Activated CD4-positive, alpha-beta T cell treated with anti-CD3 and anti-CD28 coated beads, Interleukin-2, amount 50 U/mL, for 16 hours (primary cell): ENCODE measurements at regions not wholly inside any gene's neighbourhood (a gene's known extent, or its start where the extent isn't known, plus 50 kb on each side); places are given as distances from the start of the nearest gene placed in this dataset.
A peak's percentile ranks its signal among the peaks of the same experiment; 100 is the strongest.

Experiments used
- DNase-seq: peaks from one replicate; pipeline ENCODE4 v3.0.0-alpha.2; 2020

DNA sequence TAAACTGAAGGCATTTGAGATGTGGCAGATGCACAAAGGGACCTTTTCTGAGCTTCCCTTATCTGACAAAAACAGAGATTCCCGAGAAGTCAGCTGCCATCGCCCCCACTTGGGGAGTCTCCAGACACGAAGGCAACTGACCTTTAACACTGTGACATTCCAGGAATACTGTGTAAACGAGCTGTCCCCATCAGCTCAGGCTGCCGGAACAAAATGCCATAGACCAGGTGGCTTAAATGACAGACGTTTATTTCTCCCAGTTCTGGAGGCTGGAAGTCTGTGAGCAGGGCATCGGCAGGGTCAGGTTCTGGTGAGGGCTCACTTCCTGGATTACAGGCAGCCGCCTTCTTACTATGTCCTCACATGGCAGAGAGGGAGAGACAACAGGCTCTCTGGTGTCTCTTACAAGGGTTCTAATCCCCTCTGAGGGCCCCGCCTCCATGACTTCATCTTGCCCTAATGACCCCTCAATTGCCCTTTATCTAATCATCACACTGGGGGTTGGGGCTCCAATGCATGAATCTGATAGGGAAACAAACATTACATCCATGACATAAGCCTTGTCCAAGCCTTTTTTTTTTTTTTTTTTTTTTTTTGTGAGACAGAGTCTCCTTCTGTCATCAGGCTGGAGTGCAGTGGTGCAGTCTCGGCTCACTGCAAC lies 178.5 kb upstream of the RPL38 start:
- DNase-seq, result no peak

DNA sequence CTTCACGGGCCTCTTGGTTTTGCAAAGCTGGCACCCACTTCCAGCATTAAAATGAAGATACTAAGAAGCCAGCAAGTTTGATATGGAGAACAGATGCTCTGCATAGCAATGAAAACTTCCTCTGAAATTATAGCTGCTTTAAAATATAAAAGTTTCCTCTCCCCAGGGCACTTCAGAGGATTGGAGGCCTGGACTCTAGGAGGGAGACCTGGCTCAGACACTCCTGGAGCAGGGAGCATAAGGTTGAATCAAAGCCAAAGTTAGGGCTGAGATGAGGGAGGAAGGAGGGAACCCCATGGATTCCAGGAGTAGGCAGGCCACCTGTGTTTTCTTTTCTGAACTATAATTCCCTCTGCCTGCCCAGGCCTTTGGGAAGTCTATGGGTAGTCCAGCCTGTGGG lies 176.0 kb upstream of the RPL38 start:
- DNase-seq, result no peak

DNA sequence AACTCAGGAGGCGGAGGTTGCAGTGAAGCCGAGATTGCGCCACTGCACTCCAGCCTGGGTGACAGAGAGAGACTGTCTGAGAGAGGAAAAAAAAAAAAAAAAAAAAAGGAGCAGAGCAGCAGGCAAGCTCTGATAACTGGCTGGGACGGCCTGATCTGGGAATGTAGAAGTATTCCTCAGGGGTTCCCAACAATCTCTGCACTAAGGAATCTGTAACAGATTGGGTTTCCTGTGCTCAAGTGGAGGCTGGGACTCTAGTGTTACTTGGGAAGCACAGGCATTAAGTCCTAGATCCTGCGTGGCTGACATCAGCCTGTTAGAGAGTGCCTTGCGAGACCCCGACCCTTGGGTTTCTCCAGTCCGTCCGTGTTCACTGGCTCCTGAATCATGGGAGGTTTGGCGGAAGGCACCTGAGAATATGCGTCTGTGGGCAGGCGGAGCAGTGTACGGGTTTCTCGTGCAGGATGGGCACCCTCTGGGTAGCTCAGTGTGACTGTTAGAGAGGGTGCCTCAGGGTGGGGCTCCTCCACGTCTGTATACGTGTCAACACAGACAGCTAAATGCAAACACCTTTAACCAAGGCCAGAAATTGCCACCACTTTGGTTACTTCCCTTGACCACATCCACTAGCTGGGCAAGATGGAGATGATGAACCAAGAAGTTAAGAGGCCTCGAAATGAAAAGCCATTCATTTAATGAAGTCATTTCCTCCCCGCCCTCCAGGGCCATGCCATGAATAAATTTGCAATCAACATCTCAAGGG lies 174.9 kb upstream of the RPL38 start:
- DNase-seq, result peak; percentile 8

DNA sequence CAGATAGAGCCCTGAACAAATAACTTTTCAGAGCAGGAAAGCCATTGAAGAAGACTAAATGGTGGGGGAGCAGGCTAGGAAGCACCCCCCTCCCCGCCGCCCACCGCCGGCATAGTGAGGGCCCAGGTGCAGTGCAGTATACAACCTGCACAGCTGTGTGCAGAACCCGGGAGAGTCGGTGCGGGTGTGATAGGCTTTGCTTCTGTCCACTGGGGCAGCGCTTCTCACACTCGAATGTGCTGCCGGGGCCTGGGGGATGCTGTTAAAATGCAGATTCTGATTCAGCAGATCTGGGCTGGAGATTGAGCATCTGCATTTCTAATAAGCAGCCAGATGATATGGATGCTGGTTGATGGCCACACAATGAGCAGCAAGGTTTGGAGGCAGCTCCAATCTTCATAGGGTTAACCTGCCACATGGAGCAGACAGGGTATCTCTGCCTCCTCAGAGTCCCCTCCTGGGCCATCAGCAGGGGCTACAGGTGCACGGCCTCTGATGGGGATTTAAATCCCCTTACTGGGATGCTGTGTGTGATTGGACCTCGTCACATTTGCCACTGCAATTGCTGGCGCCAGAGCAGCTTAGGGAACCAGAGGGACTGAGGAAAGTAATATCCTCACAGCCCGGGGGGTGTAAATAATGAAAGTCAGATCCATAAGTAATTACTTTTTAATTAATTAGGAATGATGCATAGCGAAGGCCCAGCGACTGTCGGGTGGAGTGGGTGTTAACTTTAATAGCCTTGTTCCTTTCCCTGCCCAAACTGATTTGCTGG lies 172.0 kb upstream of the RPL38 start:
- no peak for DNase-seq

DNA sequence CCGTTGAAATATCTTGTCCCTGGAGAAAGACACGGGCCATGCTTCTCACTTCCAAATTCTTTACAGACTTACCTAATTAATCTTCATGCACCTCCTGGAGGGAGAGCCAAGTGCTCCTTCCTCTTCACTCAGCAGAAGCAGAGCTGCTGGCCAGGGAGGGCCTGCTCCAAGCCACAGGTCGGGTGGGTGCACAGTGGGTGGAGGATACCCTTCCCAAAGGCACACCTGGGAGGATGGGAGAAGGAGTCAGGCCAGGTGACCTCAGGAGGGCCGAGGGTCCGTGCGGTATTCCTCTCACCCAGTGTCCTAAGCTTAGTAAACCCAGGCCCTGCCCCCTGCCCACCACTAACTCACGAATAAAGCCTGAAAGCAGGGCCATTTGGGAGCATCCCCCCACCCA lies 171.3 kb upstream of the RPL38 start:
- DNase-seq, result no peak

DNA sequence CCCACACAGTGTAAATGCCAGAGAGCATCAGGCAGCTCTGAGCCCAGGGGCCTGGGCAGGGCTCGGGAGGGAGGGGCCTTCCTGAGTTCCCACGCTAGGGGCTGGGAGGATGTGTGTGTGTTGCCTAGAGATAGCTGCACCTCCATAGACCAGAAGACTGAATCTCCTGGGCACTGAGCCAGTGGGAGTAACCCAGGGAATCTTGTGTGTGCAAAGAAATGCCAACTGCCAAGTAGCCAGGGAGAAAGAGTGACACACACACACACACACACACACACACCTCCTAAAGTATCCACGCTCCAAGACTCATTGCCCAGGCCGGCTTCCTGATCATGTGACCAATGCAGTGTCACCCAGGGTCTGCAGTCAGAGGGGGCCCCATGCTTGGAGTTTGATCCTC lies 166.2 kb upstream of the RPL38 start:
- DNase-seq, result no peak

DNA sequence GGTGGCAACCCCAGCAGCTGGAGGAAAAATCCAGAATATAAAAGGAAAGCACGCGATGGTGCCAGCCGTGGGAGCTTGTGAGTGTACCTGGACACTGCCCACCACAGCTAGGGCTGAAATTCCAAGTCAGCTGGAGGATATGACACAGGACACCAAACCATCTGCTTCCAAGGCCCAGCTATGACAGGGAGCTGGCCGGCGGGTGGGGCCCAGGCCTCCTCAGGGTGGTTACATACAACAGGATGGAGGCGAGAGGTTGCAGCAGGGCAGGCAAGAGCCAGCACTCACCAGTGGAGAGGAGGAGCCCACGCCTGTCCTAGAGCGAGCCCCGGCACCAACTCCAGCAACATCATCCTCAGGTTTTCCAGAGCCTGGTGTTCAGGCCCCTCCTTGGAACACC lies 163.2 kb upstream of the RPL38 start:
- DNase-seq, result no peak

DNA sequence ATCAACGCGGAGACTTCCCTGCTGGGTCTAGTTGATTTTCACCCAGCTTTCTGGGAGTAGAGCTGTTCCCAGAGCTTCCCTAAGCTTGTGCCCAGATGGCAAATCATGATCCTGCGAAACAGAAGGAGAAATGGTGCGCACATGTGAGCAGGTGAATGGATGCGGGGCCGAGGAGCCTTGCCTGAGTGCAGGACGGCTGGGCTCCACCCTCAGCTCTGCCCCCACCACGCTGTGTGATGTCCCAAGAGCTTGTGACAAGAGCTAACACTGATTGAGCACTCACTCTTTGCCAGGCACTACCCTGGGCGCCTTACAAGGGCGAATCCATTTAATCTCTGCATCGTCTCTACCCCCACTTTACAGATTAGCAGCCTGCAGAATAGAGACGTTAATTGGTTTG lies 162.7 kb upstream of the RPL38 start:
- no peak for DNase-seq

DNA sequence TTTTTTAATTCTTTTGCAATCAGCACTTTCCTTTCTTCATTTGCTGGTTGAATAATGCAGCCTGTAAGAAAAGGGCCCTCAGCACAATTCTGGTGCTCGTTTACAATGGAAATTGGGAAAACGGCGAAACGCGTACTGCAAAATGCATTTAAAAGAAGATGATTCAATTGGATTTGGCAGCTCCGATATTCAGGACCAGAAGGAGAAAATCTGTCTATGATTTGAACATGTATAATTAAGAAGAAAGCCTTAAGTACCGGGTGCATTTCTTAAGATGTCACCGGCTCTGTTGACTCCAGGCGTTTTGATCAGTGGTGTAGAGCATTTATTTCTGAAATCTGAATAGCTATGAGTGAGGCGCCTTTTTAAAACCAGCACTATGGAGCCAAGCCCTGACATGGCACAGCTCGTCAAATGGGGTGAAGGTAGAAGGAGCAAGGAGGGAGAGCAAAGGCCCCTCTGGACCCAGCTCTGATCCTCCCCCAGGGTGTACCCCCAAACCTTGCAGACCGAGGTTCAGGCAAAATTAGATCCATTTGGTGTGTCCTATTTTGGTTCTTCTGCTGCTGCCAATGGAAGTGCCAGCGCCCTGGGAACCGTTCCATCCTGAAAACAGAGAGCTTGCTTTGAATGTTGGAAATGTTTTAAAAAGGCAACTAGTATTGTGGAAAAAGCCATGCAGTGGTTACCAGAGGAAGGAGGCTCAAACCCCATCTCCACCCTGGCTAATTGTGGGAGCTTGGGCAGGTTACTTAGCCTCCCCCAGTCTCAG lies 161.4 kb upstream of the RPL38 start:
- DNase-seq, result no peak

DNA sequence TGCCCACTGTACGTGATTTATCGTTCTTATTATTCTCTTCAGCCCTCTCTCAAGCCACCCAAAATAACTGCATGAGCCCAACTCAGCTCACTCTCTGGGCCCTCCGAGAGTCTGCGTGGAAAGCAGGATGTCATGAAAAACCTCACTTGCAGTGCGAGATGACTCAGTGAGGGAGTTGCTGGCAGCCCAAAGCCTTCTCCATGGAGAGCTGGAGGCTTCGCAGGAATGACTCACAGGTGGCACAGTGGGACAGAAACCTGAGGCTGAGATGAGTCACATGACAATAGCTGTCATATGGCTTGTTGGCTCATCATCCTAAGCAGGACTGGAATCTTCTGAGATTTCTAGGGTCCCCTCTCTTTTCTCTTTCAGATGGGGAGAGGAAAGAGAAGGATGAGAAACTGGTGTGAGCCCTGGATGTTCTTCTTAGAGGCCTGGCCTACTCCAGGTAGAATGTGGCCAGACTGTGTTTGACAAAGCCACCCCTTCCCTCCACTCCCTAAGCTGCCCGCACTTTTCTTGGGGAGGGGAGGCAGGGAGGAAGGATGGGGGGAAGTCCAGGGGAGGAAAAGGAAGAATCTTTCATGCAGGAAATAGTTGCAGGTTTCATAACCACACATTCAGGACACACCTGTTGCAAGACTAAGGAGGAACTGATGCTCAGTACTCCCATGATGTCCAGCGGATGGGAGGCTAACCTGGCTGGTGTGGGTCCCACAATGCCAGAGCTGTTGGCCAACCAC lies 160.6 kb upstream of the RPL38 start:
- peak; percentile 87 for DNase-seq

DNA sequence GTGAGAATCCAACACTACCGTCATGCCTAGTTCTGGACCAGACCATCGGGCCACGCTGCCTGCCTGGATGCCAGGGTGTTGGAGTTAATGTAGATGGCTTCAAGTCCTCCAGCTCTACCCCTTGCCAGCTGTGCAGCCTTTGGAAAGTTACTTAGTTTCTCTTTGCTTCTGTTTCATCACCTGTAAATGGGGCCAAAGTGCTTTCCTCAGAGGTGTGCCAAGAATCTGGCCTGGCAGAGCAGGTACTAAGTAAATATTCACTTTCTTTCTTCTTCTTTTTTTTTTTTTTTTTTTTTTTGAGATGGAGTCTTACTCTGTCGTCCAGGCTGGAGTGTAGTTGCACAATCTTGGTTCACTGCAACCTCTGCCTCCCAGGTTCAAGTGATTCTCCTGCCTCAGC lies 159.5 kb upstream of the RPL38 start:
- DNase-seq, result no peak

DNA sequence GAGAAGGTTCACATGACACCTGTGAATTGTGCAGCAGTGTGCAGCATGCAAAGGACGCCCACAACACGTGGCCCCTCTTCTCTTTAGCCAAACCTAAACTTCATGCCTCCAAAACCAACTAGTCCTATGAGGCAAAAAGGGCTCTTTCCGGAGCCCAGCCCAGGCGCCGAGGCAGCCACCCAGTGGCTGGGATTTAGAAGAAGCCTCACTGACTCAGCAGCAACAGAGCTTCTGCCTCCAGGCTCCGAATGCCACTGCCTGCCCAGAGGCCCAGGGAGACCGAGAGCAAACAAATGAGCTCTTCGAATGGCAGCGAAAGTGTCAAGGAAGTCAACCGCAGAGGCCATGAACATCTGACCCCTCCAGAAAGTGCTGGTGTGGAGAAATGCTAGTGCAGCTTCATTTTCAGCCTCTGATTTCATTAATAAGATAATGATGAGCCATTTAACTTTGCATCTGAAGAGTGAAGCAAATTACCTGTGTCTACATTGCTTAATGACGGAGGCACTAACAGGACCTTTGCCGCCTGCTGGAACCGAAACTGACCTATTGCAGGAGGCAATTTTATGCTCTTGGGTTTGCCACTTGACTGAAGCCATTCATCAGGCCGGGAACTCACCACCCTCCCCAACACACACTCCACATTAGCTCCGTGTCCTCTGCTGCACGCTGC lies 157.7 kb upstream of the RPL38 start:
- no peak for DNase-seq

DNA sequence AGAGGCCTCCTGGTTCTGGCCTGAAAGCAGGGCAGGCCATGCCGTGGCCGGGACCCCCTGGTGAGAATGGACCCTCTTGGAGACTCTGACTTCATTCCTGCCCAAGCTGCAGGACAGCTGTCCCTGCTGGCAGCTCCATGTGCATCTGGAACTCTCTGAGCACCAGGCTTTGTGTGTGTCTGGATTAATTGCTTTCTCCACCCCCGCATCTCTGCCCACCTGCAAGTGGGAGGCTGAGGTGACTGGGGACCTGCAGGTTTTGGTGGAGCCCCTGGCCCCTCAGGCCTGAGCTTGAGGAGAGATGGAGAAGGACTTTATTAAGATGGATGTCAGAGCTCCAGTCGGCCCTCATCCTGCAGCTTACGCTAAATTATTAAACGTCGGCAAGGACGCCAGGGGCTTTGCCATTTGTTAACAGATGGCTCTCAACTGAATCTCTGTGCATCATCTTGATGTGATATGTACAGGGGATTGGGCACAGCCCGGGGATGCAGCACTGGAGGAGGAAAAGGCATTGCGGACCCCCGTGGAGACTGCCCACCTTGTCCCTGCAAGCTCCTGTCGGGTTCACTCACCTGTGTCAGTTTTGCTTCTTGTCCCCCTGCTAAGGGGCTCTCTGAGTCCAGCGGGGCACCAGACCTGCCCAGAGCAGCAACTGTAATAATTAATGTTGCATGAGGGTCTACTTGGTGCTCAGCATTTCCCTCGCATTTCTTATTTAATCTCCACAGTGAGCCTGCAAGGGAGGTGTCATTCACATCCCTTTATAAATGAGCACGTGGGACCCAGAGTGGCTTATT lies 154.1 kb upstream of the RPL38 start:
- DNase-seq, result no peak

DNA sequence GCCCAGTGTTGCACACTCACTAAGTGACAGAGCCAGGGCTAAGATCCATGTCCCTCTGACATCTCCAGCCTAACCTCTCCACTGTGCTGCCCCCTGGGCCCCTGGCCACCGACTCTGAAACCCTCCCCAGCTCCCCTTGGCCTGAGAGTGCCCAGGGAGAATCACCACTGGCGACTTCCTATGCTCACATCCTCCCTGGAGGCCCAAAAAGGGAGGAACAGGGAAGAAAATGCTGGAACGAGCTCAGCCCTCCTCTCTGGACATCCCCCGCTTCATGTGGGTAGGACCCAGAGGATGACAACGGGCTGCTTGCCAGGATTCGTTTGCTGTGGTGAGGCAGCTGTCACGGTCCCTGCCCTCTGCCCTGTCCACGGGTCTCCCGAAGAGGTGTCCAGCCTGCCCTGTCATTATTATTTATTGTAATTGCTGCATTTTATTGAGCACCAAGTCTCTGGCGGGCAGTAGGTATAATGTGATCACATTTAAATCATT lies 153.5 kb upstream of the RPL38 start:
- no peak for DNase-seq

DNA sequence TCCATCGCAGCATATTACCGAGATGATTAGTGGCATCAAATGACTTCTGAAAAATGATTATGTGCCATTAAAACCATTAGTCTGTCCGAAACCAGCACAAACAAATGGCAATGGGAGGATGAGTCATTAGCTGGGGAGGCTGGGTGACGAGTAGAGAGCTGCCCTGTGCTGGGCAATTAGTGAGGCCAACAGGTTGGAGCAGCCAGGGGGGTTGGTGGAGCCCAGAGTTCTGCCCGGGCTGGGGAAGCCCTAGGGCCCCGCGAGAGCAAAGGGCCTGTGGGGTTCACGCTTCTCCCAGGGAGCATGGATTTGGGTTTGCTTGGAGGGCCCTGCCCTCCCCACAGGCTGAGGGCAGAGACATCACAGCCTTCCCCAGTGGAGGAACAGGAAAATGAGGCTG lies 152.1 kb upstream of the RPL38 start:
- DNase-seq, result no peak

DNA sequence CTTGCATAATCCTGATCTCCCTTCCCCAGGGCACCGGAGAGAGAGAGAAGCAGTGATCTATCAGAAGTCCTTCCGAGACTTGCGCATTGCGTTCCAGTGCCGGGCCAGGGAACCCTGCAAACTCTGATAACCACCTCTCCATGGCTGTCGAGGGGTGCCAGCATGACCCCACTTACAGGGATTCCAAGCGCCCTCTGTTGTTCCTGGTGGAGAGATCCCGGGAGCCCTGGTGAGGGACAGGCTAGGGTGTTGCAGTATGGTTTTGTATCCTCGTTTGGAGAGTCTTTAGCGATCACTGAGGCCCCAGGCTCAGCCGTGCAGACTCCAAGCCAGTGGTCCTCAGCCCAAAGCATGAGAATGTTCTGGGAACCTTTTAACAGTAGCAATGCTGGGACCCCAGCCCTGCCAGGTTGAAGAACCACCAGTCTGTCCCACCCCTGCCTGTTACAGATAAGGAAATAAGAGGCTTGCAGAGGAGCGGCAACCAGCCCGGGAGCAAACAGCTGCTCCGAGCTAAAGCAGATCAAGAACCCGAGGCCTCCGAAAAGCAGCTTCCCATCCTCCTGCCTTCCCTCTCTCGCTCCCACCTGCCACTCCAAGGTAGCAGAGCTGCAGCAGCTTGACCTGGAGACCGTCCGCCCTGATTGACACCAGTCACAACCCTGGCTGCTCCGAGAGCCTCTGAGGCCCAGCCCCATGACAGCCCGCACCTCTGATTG lies 150.3 kb upstream of the RPL38 start:
- DNase-seq, result no peak

DNA sequence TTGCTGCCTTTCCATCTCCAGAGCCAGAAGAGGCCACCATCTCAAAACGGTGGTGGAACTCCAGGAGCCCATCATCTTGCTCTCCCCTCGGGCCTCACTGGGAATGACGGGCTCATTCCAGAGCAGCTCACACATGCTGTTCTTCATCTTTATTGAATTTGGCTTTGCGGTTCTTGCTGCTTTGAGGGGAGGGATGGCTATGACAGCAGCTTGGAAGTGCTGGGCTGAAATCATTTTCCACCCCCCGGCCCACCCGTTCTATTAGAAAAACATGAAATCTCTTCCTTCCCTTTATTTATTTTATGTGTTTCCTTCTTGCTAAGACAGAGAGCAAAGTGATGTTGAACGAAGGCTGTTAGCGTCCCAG lies 149.8 kb upstream of the RPL38 start:
- DNase-seq, result no peak

DNA sequence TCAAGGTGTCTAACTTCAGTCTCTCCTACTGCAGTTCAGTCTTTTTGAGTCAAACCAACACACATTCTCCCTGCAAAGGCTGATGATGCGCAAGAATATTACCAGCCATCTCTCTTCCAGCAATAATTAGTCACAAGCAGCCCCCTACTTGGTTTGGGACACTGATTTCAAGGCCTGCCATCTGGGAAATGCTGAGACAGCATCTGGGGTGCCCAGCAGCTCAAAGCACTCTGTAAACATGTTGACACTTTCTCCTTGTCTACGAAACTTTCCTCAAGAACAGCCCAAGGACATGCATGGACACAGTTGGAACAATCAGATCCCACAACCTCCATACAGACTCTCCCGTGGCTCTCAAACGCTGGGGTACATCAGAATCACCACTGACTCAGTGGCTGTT lies 149.2 kb upstream of the RPL38 start:
- DNase-seq, result no peak

DNA sequence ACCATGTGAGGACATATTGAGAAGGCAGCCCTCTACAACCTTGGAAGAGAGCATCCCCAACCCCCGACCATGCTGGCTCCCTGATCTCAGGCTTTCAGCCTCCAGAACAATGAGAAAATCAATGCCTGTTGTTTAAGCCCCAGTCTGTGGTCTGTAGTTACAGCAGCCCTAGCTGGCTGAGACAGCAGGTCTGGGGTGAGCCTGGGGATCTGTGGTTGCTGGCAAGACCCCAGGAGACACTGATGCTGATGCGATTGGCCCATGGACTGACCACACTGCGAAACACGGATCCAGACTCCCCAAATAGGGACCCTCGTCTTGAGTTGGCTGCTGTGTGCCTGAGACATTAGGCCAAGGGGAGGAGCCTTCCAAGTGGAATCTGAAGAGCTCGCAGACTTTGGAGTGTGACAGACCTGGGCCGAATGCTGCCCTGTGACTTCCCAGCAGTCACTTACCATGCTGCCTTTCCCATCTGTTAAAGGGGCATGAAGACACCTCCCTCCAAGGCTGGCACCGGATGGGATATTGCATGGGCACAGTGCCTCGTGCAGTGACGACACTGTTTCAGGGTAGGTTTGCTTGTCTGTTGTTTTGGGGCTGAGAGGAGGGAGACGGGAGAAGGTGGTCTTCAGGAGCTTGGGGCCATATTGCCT lies 147.8 kb upstream of the RPL38 start:
- DNase-seq, result no peak
